Ascending aorta (tissue), 2 donors: ENCODE measurements at regions not wholly inside any gene's neighbourhood (a gene's known extent, or its start where the extent isn't known, plus 50 kb on each side); places are given as distances from the start of the nearest gene placed in this dataset.

Source experiments
- DNase-seq, 2 donors: peaks; one replicate each; pipeline ENCODE4 v3.0.0-alpha.2; 2019; ENCODE audit warnings: low spot score in 2 of 2
- H3K27ac ChIP-seq, 2 donors: fragments of 200-600 bp; sonication (generic); one replicate each; pipeline ENCODE4 v1.5.1; 2016 to 2017; ENCODE audit warnings: mild to moderate bottlenecking in 1 of 2
- H3K27me3 ChIP-seq: fragments of 200-600 bp; sonication (generic); one replicate; pipeline ENCODE4 v1.5.1; 2017
- H3K36me3 ChIP-seq, 2 donors: fragments of 200-600 bp; sonication (generic); one replicate each; pipeline ENCODE4 v1.5.1; 2016
- H3K4me1 ChIP-seq, 2 donors: fragments of 200-600 bp; sonication (generic); one replicate each; pipeline ENCODE4 v1.5.1; 2016 to 2017; ENCODE audit warnings: mild to moderate bottlenecking in 1 of 2
- H3K4me3 ChIP-seq, 2 donors: fragments of 200-600 bp; sonication (generic); one replicate each; pipeline ENCODE4 v1.5.1; 2016 to 2017; ENCODE audit warnings: mild to moderate bottlenecking in 1 of 2
- H3K9me3 ChIP-seq, 2 donors: fragments of 200-600 bp; sonication (generic); one replicate each; pipeline ENCODE4 v1.5.1; 2016
- intact Hi-C: fragments of 100-400 bp; cut with DNase I; formaldehyde crosslinking; loops from one replicate; pipeline ENCODE4 v1.15.1; 2023
- TF ChIP-seq, protein P1 (sequence below), 3 experiments: fragments of 200-600 bp in 2 of 3; fragments of 450-650 bp in 1 of 3; sonication (generic) in 2 of 3; IDR thresholded peaks; one replicate each; pipeline ENCODE4 v1.5.1; 2016 to 2019; ENCODE audit warnings: antibody characterized with exemption in 3 of 3, mild to moderate bottlenecking in 1 of 3, moderate library complexity in 1 of 3

DNA sequence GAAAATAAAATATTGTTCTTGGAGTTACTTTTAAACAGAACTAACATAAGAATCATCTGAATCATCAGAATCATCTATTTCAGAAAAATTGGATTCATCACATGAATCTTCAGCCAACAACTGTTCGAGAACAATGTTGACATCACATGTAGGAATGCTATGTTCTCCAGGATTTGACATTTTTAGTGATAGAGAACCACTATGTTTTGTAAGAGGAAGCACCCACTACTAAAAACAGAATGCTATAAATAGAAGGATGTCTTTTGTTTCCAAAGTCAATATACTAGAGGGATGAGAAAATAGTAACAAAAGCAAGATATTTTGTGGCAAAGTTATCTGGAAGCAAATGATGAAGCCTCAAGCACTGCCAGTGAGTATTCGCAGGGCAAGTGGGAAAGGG, 263.4 kb upstream of the DDI1 start:
- H3K27ac ChIP-seq, result peak overlapping the region; percentile 72 to 79
- TF ChIP-seq, protein P1, sequence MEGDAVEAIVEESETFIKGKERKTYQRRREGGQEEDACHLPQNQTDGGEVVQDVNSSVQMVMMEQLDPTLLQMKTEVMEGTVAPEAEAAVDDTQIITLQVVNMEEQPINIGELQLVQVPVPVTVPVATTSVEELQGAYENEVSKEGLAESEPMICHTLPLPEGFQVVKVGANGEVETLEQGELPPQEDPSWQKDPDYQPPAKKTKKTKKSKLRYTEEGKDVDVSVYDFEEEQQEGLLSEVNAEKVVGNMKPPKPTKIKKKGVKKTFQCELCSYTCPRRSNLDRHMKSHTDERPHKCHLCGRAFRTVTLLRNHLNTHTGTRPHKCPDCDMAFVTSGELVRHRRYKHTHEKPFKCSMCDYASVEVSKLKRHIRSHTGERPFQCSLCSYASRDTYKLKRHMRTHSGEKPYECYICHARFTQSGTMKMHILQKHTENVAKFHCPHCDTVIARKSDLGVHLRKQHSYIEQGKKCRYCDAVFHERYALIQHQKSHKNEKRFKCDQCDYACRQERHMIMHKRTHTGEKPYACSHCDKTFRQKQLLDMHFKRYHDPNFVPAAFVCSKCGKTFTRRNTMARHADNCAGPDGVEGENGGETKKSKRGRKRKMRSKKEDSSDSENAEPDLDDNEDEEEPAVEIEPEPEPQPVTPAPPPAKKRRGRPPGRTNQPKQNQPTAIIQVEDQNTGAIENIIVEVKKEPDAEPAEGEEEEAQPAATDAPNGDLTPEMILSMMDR (IDR thresholded peaks at IDR 0.05), result no peak
- DNase-seq, result no peak
- peaks cover 0 to 24% of the 10 kb centered on the region in 2 donors for H3K4me1 ChIP-seq
- no peaks in the 10 kb centered on the region for H3K9me3 ChIP-seq
- intact Hi-C loops, result loop anchor here (2.0 to 5.0 kb wide), 3 partner anchors 72 to 91 kb away; no protein-coding TSS in a partner anchor
- H3K36me3 ChIP-seq, result no peaks in the 10 kb centered on the region
- no peaks in the 10 kb centered on the region for H3K27me3 ChIP-seq
- H3K4me3 ChIP-seq, result no peak overlapping the region

DNA sequence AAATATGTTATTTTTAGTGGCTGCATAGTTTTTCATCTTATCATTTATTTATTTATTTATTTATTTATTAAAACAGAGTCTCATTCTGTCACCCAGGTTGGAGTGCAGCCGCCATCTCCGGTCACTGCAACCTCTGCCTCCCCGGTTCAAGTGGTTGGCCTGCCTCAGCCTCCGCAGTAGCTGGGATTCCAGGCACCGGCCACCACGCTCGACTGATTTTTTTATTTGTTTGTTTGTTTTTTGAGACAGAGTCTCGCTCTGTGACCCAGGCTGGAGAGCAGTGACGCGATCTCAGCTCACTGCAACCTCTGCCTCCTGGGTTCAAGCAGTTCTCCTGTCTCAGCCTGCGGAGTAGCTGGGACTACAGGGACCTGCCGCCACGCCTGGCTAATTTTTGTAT, 262.9 kb upstream of the DDI1 start:
- no peaks in the 10 kb centered on the region for H3K36me3 ChIP-seq
- TF ChIP-seq, protein P1 (IDR thresholded peaks at IDR 0.05), result no peak
- intact Hi-C loops, result loop anchor here (2.0 to 5.0 kb wide), 3 partner anchors 73 to 91 kb away; no protein-coding TSS in a partner anchor
- peak in 1 of 2 donors; percentile 69 for DNase-seq
- H3K27me3 ChIP-seq, result no peaks in the 10 kb centered on the region
- H3K27ac ChIP-seq, result peak overlapping the region; percentile 72 to 79
- no peaks in the 10 kb centered on the region for H3K9me3 ChIP-seq
- peaks cover 0 to 24% of the 10 kb centered on the region in 2 donors for H3K4me1 ChIP-seq
- H3K4me3 ChIP-seq, result no peak overlapping the region

DNA sequence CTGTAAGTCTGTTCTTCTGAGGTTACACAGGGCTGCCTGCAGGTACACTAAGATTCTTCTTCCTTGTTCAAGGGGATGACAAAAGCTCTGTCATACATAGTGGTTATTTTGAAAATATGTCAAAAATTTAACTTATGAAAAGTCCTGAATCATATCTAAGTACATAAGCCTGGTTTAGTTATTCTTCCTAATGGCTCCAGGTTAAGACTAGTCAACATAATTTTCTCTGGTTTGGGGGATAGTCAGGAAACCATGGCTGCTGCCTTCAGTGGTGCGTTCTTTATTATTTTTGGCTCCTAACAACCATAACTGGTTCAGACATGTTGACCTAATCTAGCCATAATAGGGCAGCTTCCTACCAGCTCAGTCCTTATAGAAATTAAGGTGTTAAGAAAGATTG, 257.4 kb upstream of the DDI1 start:
- intact Hi-C loops, result no loop called here
- H3K9me3 ChIP-seq, result no peaks in the 10 kb centered on the region
- no peak for DNase-seq
- H3K4me3 ChIP-seq, result no peak overlapping the region
- H3K4me1 ChIP-seq, result peaks cover 0 to 12% of the 10 kb centered on the region in 2 donors
- H3K36me3 ChIP-seq, result no peaks in the 10 kb centered on the region
- no peaks in the 10 kb centered on the region for H3K27me3 ChIP-seq
- H3K27ac ChIP-seq, result no peak overlapping the region
- TF ChIP-seq, protein P1 (IDR thresholded peaks at IDR 0.05), result no peak

DNA sequence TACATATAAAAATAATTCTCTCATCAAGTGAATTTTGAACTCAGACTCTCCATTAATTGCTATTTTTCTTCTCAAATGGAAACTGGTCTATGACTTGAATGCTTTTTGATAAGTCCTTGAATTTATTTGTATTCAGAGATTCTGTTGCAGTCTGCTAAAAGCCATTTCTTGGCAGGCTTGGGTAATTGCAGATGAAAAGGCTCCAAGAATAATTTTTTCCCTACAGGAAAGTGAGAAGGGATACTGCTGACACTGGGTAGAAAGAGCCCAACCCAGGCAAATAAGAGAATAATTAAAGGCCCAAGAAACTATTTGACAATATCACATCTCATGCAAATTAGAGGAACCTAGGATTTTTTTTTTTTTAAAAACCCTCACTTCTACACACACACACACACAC, 246.5 kb upstream of the DDI1 start:
- Histone ChIP-seq H3K36me3 (no peaks in the 10 kb centered on the region), H3K27me3 (no peaks in the 10 kb centered on the region), H3K9me3 (no peaks in the 10 kb centered on the region), H3K27ac (no peak overlapping the region), H3K4me1 (no peaks in the 10 kb centered on the region), H3K4me3 (no peak overlapping the region)
- TF ChIP-seq, protein P1 (IDR thresholded peaks at IDR 0.05), result no peak
- DNase-seq, result no peak
- intact Hi-C loops, result loop anchor here (5.0 kb wide), 1 partner anchor 157 kb away; no protein-coding TSS in a partner anchor

DNA sequence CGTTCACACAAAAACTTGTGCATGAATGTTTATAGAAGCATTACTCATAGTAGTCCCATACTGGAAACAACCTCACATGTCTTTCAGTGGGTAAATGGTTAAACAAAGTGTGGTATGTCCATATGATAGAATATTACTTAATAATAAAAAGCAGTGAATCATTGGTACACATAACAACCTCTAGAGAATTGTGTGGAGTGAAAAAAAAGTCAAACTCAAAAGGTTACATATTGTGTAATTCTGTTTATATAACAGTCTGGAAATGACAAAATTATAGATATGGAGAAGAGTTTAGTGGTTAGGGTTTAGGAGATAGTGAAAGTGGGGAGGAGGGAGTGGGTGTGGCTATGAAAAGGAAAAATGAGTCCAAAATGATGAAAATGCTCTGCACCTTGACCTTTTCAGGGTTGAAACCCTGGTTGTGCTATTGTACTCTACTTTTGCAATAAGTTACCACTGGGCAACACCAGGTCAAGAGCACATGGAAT, 243.4 kb upstream of the DDI1 start:
- H3K4me3 ChIP-seq, result no peak overlapping the region
- H3K36me3 ChIP-seq, result no peaks in the 10 kb centered on the region
- intact Hi-C loops, result loop anchor here (5.0 kb wide), 1 partner anchor 154 kb away; no protein-coding TSS in a partner anchor
- no peak for DNase-seq
- peak overlapping the region; percentile 18 to 33 for H3K27ac ChIP-seq
- H3K4me1 ChIP-seq, result no peaks in the 10 kb centered on the region
- no peaks in the 10 kb centered on the region for H3K27me3 ChIP-seq
- TF ChIP-seq, protein P1 (IDR thresholded peaks at IDR 0.05), result no peak
- no peaks in the 10 kb centered on the region for H3K9me3 ChIP-seq
